ENCODE measurements at regions not wholly inside any gene's neighbourhood (a gene's known extent, or its start where the extent isn't known, plus 50 kb on each side); places are given as distances from the start of the nearest gene placed in this dataset.
"Not testable (repeated sequence)": the region's sequence is repeated elsewhere in the genome, so short reads cannot be mapped to it uniquely, and the experiment has no call there.

DNA sequence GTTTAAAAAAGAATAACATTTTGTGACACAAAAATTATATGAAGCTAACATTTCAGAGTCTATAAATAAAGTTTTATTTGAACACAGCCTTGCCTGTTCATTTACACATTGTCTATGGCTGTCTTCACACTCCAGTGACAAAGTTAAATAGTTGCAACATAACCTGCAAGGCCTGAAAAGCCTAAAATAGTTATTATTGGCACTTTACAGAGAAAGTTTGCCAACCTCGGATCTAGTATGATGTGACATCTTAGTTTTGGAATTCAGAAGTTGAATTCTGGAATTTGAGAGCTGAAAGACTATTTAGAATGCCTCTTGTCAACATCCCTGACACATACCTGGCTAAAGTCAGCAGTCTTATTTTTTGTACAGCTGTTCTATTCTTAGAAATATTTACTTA, 68.3 kb downstream of the DYRK2 start:
- no peak overlapping the region for H3K9ac ChIP-seq (ENCODE audit: low read length)
- H3K4me3 ChIP-seq (ENCODE audit: low read length): peak overlapping the region; percentile 8
- no peaks in the 10 kb centered on the region for H3K36me3 ChIP-seq (ENCODE audit: control insufficient read depth, insufficient read depth, low read length, severe bottlenecking)
- peak; percentile 67 for DNase-seq (ENCODE audit: low read depth)
- H3K9me3 ChIP-seq (ENCODE audit: control insufficient read depth, low read length): no peaks in the 10 kb centered on the region
- H3K4me1 ChIP-seq (ENCODE audit: control insufficient read depth, insufficient read depth, low read length): peaks cover 15% of the 10 kb centered on the region
- H3K27me3 ChIP-seq (replicated peaks; ENCODE audit: control insufficient read depth, insufficient read depth, low read length): no peaks in the 10 kb centered on the region

DNA sequence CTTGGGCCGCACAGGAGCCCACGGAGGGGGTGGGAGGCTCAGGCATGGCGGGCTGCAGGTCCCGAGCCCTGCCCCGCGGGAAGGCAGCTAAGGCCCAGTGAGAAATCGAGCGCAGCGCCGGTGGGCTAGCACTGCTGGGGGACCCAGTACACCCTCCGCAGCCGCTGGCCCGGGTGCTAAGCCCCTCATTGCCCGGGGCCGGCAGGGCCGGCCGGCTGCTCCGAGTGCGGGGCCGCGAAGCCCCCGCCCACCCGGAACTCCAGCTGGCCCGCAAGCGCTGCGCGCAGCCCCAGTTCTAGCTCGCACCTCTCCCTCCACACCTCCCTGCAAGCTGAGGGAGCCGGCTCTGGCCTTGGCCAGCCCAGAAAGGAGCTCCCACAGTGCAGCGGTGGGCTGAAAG, 70.8 kb downstream of the DYRK2 start:
- not testable (repeated sequence) for H3K27me3 ChIP-seq (replicated peaks; ENCODE audit: control insufficient read depth, insufficient read depth, low read length)

DNA sequence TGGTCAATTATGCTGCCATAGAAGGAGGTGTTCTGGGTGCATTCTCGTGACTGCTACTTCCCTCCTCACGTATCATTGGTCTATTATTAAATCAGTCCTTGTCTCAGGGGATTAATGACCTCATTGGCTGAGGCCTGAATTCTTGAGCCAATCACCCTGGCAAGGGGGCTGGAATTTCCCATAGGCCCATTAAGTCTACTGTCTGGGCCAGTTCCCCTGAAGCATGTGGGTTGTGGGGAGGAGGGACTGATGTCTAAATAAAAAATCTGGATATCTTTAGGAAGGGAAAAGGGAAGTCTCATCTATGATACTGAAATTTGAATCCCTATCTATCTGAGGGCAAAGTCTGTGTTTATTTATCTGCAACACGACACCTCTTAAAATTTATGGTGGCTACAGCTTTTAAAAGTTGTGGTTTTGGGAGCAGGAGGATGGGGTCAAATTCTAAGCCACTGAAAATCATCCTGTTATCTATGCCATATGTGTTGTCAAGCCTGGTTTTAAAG, 71.9 kb downstream of the DYRK2 start:
- no peak overlapping the region for H3K4me3 ChIP-seq (ENCODE audit: low read length)
- no peak overlapping the region for H3K9ac ChIP-seq (ENCODE audit: low read length)
- DNase-seq (ENCODE audit: low read depth): no peak
- H3K36me3 ChIP-seq (ENCODE audit: control insufficient read depth, insufficient read depth, low read length, severe bottlenecking): no peaks in the 10 kb centered on the region
- H3K9me3 ChIP-seq (ENCODE audit: control insufficient read depth, low read length): no peaks in the 10 kb centered on the region
- no peaks in the 10 kb centered on the region for H3K27me3 ChIP-seq (replicated peaks; ENCODE audit: control insufficient read depth, insufficient read depth, low read length)
- peaks cover 15% of the 10 kb centered on the region for H3K4me1 ChIP-seq (ENCODE audit: control insufficient read depth, insufficient read depth, low read length)

More for the DNA sequence above, 70.8 kb downstream of the DYRK2 start:
- H3K9me3 ChIP-seq (ENCODE audit: control insufficient read depth, low read length); H3K36me3 ChIP-seq (ENCODE audit: control insufficient read depth, insufficient read depth, low read length, severe bottlenecking); H3K4me3 ChIP-seq (ENCODE audit: low read length); DNase-seq (ENCODE audit: low read depth); H3K9ac ChIP-seq (ENCODE audit: low read length): not testable (repeated sequence)
- peaks cover 15% of the 10 kb centered on the region for H3K4me1 ChIP-seq (ENCODE audit: control insufficient read depth, insufficient read depth, low read length)

DNA sequence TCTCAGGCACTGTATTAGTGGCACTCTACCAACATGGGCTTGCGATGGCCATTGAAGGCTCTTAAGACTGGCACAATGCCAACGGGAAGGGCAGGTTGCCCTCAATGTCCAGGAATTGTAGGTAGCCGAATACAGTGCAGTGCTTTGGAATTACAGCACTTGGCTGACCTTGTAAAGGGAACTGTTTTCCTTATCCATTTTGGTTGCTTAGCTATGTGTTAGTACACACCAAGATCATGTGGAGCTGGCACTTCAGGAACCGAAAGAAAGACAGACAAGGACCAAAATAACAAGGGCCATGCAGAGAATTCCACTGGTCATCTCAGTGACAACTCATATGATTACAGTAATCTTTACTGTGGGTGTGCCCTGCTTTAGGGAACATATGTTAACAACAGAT, 72.7 kb downstream of the DYRK2 start:
- H3K4me1 ChIP-seq (ENCODE audit: control insufficient read depth, insufficient read depth, low read length): peaks cover 15% of the 10 kb centered on the region
- no peak for DNase-seq (ENCODE audit: low read depth)
- H3K27me3 ChIP-seq (replicated peaks; ENCODE audit: control insufficient read depth, insufficient read depth, low read length): no peaks in the 10 kb centered on the region
- H3K9ac ChIP-seq (ENCODE audit: low read length): no peak overlapping the region
- H3K9me3 ChIP-seq (ENCODE audit: control insufficient read depth, low read length): no peaks in the 10 kb centered on the region
- H3K4me3 ChIP-seq (ENCODE audit: low read length): no peak overlapping the region
- H3K36me3 ChIP-seq (ENCODE audit: control insufficient read depth, insufficient read depth, low read length, severe bottlenecking): no peaks in the 10 kb centered on the region

GRCh38 chr12:67722296-67722695, 73.8 kb downstream of the DYRK2 start:
- H3K36me3 ChIP-seq (ENCODE audit: control insufficient read depth, insufficient read depth, low read length, severe bottlenecking): no peaks in the 10 kb centered on the region
- no peak overlapping the region for H3K4me3 ChIP-seq (ENCODE audit: low read length)
- no peaks in the 10 kb centered on the region for H3K9me3 ChIP-seq (ENCODE audit: control insufficient read depth, low read length)
- no peak for DNase-seq (ENCODE audit: low read depth)
- H3K4me1 ChIP-seq (ENCODE audit: control insufficient read depth, insufficient read depth, low read length): peaks cover 11% of the 10 kb centered on the region
- no peaks in the 10 kb centered on the region for H3K27me3 ChIP-seq (replicated peaks; ENCODE audit: control insufficient read depth, insufficient read depth, low read length)
- no peak overlapping the region for H3K9ac ChIP-seq (ENCODE audit: low read length)

- no peaks in the 10 kb centered on the region for H3K4me1 ChIP-seq (ENCODE audit: control insufficient read depth, insufficient read depth, low read length)
These were observed 78.3 kb downstream of the DYRK2 start for GRCh38 chr12:67726868-67727267.

DNA sequence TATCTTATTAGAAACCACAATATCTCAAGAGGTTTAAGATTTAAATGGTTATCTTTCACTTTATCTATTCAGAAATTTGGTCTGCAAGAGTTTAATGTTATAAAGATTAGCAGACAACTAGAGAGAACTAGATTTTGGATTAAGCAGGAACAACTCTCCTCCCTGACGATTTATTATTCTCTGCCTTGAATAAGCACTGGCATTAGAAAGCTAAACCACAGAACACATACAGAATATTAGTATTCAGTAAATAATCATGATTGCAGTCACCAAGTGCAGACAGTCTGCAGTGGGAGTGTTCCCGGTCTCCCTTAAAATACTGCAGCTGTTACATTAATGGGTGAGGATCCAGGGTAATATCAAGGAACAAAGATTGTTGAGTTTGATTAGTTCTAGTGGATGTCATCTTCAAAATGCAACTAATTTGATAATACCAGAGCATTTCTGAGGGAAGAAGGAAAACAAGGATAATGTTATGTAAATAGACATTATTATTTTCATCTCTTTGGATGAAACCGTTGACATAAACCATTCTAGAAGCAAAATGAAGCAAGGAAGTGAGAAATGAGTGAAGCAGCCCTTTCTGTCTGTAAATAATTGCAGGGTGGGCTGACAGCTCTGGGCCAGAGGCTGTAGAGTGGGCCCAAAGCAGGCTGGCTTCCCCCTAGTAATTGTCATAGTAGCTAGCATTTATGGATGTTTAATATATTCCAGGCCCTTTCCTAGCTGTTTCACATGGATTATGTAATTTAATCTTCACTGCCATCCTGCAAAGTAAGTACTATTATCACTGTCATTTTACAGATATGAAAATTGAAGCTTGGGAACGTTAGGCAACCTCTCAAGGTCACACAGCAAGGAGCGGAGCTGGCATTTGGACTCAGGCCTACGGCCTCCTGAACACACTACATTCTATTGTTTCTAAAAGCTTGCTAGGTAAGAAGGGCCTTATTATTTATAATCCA, 79.4 kb downstream of the DYRK2 start:
- Histone ChIP-seq H3K9ac (ENCODE audit: low read length) (no peak overlapping the region), H3K4me1 (ENCODE audit: control insufficient read depth, insufficient read depth, low read length) (no peaks in the 10 kb centered on the region), H3K27me3 (replicated peaks; ENCODE audit: control insufficient read depth, insufficient read depth, low read length) (no peaks in the 10 kb centered on the region), H3K4me3 (ENCODE audit: low read length) (no peak overlapping the region), H3K9me3 (ENCODE audit: control insufficient read depth, low read length) (no peaks in the 10 kb centered on the region), H3K36me3 (ENCODE audit: control insufficient read depth, insufficient read depth, low read length, severe bottlenecking) (no peaks in the 10 kb centered on the region)
- DNase-seq (ENCODE audit: low read depth): no peak

More at GRCh38 chr12:67726868-67727267, 78.3 kb downstream of the DYRK2 start:
- Histone ChIP-seq H3K27me3 (replicated peaks; ENCODE audit: control insufficient read depth, insufficient read depth, low read length) (no peaks in the 10 kb centered on the region), H3K9me3 (ENCODE audit: control insufficient read depth, low read length) (no peaks in the 10 kb centered on the region), H3K36me3 (ENCODE audit: control insufficient read depth, insufficient read depth, low read length, severe bottlenecking) (no peaks in the 10 kb centered on the region), H3K9ac (ENCODE audit: low read length) (no peak overlapping the region), H3K4me3 (ENCODE audit: low read length) (no peak overlapping the region)
- DNase-seq (ENCODE audit: low read depth): no peak

GRCh38 chr12:67732857-67733256, 84.3 kb downstream of the DYRK2 start:
- H3K9ac ChIP-seq (ENCODE audit: low read length): no peak overlapping the region
- no peaks in the 10 kb centered on the region for H3K4me1 ChIP-seq (ENCODE audit: control insufficient read depth, insufficient read depth, low read length)
- H3K27me3 ChIP-seq (replicated peaks; ENCODE audit: control insufficient read depth, insufficient read depth, low read length): no peaks in the 10 kb centered on the region
- H3K4me3 ChIP-seq (ENCODE audit: low read length): no peak overlapping the region
- DNase-seq (ENCODE audit: low read depth): no peak
- no peaks in the 10 kb centered on the region for H3K9me3 ChIP-seq (ENCODE audit: control insufficient read depth, low read length)
- no peaks in the 10 kb centered on the region for H3K36me3 ChIP-seq (ENCODE audit: control insufficient read depth, insufficient read depth, low read length, severe bottlenecking)

GRCh38 chr12:67735868-67736267, 87.3 kb downstream of the DYRK2 start:
- Histone ChIP-seq H3K4me1 (ENCODE audit: control insufficient read depth, insufficient read depth, low read length) (peaks cover 4% of the 10 kb centered on the region), H3K9ac (ENCODE audit: low read length) (no peak overlapping the region), H3K27me3 (replicated peaks; ENCODE audit: control insufficient read depth, insufficient read depth, low read length) (no peaks in the 10 kb centered on the region), H3K9me3 (ENCODE audit: control insufficient read depth, low read length) (no peaks in the 10 kb centered on the region), H3K4me3 (ENCODE audit: low read length) (no peak overlapping the region), H3K36me3 (ENCODE audit: control insufficient read depth, insufficient read depth, low read length, severe bottlenecking) (no peaks in the 10 kb centered on the region)
- DNase-seq (ENCODE audit: low read depth): no peak

GRCh38 chr12:67740711-67741110, 92.2 kb downstream of the DYRK2 start:
- Histone ChIP-seq H3K4me1 (ENCODE audit: control insufficient read depth, insufficient read depth, low read length) (peaks cover 11% of the 10 kb centered on the region), H3K4me3 (ENCODE audit: low read length) (no peak overlapping the region), H3K36me3 (ENCODE audit: control insufficient read depth, insufficient read depth, low read length, severe bottlenecking) (no peaks in the 10 kb centered on the region), H3K9ac (ENCODE audit: low read length) (no peak overlapping the region), H3K27me3 (replicated peaks; ENCODE audit: control insufficient read depth, insufficient read depth, low read length) (no peaks in the 10 kb centered on the region), H3K9me3 (ENCODE audit: control insufficient read depth, low read length) (no peaks in the 10 kb centered on the region)
- DNase-seq (ENCODE audit: low read depth): no peak

DNA sequence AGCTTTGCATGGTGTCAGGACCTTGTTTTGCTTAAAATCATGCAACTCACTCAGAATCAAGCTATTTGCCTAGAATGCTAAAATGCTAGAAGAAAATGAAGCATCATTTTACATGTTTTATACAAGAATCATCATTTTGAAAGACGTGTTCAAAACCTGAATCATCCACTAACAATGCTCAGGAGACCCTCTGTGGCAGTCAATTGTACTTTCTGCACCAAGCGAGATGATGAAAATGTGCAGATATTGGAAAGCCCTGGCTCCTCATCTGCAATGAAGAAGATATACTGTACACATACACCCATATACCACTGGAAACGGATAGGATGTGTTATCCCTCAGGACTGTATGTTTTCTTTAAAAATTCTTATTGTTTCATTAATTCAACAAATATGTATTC, 92.7 kb downstream of the DYRK2 start:
- Histone ChIP-seq H3K4me1 (ENCODE audit: control insufficient read depth, insufficient read depth, low read length) (peaks cover 11% of the 10 kb centered on the region), H3K9me3 (ENCODE audit: control insufficient read depth, low read length) (no peaks in the 10 kb centered on the region), H3K27me3 (replicated peaks; ENCODE audit: control insufficient read depth, insufficient read depth, low read length) (no peaks in the 10 kb centered on the region), H3K9ac (ENCODE audit: low read length) (no peak overlapping the region), H3K4me3 (ENCODE audit: low read length) (no peak overlapping the region), H3K36me3 (ENCODE audit: control insufficient read depth, insufficient read depth, low read length, severe bottlenecking) (no peaks in the 10 kb centered on the region)
- DNase-seq (ENCODE audit: low read depth): no peak
